ENCODE measurements at regions not wholly inside any gene's neighbourhood (a gene's known extent, or its start where the extent isn't known, plus 50 kb on each side); places are given as distances from the start of the nearest gene placed in this dataset.

- TF ChIP-seq ELF4 (IDR thresholded peaks at IDR 0.05) (no peak), ZNF384 (IDR thresholded peaks at IDR 0.05) (no peak), FOXK2 (IDR thresholded peaks at IDR 0.05) (no peak), SP1 (IDR thresholded peaks at IDR 0.05) (no peak), TARDBP (IDR thresholded peaks at IDR 0.05) (no peak), LEF1 (IDR thresholded peaks at IDR 0.05; ENCODE audit: borderline replicate concordance) (no peak), NFRKB (IDR thresholded peaks at IDR 0.05) (no peak), FOXA1 (IDR thresholded peaks at IDR 0.05) (no peak), SUZ12 (IDR thresholded peaks at IDR 0.05) (no peak), FOXM1 (IDR thresholded peaks at IDR 0.05; ENCODE audit: borderline replicate concordance) (no peak), CTBP1 (IDR thresholded peaks at IDR 0.05; ENCODE audit: borderline replicate concordance) (no peak)
Observed at GRCh38 chr1:219495737-219496408, 117.0 kb downstream of the ZC3H11B start.

Data from HEK293T (cell line).